SK-N-SH (cell line): ENCODE measurements at regions not wholly inside any gene's neighbourhood (a gene's known extent, or its start where the extent isn't known, plus 50 kb on each side); places are given as distances from the start of the nearest gene placed in this dataset.

Source experiments
- EP300 ChIP-seq, 2 experiments: IDR thresholded peaks; 2 replicates each; pipeline versions ENCODE4 v1.4.0 to v1.6.1; 2012; ENCODE audit warnings: borderline replicate concordance in 1 of 2, low read depth in 1 of 2, low read length in 1 of 2
- GABPA ChIP-seq: IDR thresholded peaks from 2 replicates; pipeline ENCODE4 v1.4.0; 2012; ENCODE audit warnings: low read depth, mild to moderate bottlenecking
- MAX ChIP-seq: IDR thresholded peaks from 2 replicates; pipeline ENCODE4 v1.4.0; 2012; ENCODE audit warnings: low read depth
- POLR2AphosphoS5 ChIP-seq: IDR thresholded peaks from 2 replicates; pipeline ENCODE4 v1.6.1; 2012; ENCODE audit warnings: low read depth, low read length
- RAD21 ChIP-seq: IDR thresholded peaks from 2 replicates; pipeline ENCODE4 v1.6.1; 2012; ENCODE audit warnings: mild to moderate bottlenecking, low read length
- SIN3A ChIP-seq: IDR thresholded peaks from 2 replicates; pipeline ENCODE4 v1.6.1; 2012; ENCODE audit warnings: low read depth, mild to moderate bottlenecking, low read length, moderate library complexity, borderline replicate concordance
- SMC3 ChIP-seq: IDR thresholded peaks from 2 replicates; pipeline ENCODE4 v1.6.1; 2012; ENCODE audit warnings: low read depth, low read length, improper control_type of control experiment
- TAF1 ChIP-seq: IDR thresholded peaks from 2 replicates; pipeline ENCODE4 v1.6.1; 2012; ENCODE audit warnings: low read depth, mild to moderate bottlenecking, low read length, moderate library complexity, borderline replicate concordance
- YY1 ChIP-seq: IDR thresholded peaks from 2 replicates; pipeline ENCODE4 v1.4.0; 2012; ENCODE audit warnings: low read depth, mild to moderate bottlenecking
- TF ChIP-seq, protein P1 (sequence below): fragments of 200-600 bp; sonication (generic); IDR thresholded peaks from 2 replicates; pipeline ENCODE4 v1.6.1; 2017; ENCODE audit warnings: antibody characterized with exemption, mild to moderate bottlenecking, moderate library complexity
- TF ChIP-seq, protein P2 (sequence below): IDR thresholded peaks from 2 replicates; pipeline ENCODE4 v1.4.0; 2012; ENCODE audit warnings: low read depth, borderline replicate concordance

DNA sequence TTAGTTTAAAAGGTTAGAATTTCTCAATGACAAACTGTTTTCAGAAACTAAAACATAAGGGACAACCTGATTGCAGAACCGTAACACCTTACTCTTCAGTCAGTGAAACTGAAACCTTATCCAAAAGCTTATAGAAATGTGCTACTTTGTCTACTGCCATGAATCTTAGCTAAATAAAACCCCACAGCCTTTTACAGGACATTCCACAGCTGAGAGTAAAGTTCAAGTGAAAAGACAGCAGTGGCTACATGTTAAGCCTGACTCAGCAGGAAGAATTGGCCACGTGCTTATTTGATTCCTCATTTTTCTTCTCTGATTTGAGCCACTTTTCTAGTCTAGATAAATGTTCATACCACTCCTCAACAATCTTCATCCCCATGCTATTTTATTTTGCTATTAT is 278.7 kb upstream of the ISL1 start:
- TF ChIP-seq, protein P1, sequence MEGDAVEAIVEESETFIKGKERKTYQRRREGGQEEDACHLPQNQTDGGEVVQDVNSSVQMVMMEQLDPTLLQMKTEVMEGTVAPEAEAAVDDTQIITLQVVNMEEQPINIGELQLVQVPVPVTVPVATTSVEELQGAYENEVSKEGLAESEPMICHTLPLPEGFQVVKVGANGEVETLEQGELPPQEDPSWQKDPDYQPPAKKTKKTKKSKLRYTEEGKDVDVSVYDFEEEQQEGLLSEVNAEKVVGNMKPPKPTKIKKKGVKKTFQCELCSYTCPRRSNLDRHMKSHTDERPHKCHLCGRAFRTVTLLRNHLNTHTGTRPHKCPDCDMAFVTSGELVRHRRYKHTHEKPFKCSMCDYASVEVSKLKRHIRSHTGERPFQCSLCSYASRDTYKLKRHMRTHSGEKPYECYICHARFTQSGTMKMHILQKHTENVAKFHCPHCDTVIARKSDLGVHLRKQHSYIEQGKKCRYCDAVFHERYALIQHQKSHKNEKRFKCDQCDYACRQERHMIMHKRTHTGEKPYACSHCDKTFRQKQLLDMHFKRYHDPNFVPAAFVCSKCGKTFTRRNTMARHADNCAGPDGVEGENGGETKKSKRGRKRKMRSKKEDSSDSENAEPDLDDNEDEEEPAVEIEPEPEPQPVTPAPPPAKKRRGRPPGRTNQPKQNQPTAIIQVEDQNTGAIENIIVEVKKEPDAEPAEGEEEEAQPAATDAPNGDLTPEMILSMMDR: no peak
- TF ChIP-seq POLR2AphosphoS5 (no peak), GABPA (no peak), MAX (no peak), EP300 (IDR thresholded peaks at IDR 0.05; ENCODE audit: borderline replicate concordance in 1 of 2, low read depth in 1 of 2, low read length in 1 of 2) (no peak), SMC3 (no peak), TAF1 (no peak), RAD21 (no peak), SIN3A (no peak), YY1 (no peak)
- TF ChIP-seq, protein P2, sequence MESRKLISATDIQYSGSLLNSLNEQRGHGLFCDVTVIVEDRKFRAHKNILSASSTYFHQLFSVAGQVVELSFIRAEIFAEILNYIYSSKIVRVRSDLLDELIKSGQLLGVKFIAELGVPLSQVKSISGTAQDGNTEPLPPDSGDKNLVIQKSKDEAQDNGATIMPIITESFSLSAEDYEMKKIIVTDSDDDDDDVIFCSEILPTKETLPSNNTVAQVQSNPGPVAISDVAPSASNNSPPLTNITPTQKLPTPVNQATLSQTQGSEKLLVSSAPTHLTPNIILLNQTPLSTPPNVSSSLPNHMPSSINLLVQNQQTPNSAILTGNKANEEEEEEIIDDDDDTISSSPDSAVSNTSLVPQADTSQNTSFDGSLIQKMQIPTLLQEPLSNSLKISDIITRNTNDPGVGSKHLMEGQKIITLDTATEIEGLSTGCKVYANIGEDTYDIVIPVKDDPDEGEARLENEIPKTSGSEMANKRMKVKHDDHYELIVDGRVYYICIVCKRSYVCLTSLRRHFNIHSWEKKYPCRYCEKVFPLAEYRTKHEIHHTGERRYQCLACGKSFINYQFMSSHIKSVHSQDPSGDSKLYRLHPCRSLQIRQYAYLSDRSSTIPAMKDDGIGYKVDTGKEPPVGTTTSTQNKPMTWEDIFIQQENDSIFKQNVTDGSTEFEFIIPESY: no peak
